ELF-1 (cell line): ENCODE measurements at regions not wholly inside any gene's neighbourhood (a gene's known extent, or its start where the extent isn't known, plus 50 kb on each side); places are given as distances from the start of the nearest gene placed in this dataset.

Source experiments
- DNase-seq: peaks from one replicate; pipeline ENCODE4 v3.0.0-alpha.2; 2016; ENCODE audit warnings: low read depth, low spot score

GRCh38 chr11:104256525-104256924, 92.6 kb upstream of the PDGFD start:
- no peak for DNase-seq

GRCh38 chr11:104254347-104254746, 90.4 kb upstream of the PDGFD start:
- peak; percentile 84 for DNase-seq

- no peak for DNase-seq
Observed at GRCh38 chr11:104246590-104246989, 82.6 kb upstream of the PDGFD start.

- no peak for DNase-seq
Observed at GRCh38 chr11:104238916-104239315, 75.0 kb upstream of the PDGFD start.

GRCh38 chr11:104225047-104225446, 61.1 kb upstream of the PDGFD start:
- no peak for DNase-seq

GRCh38 chr11:104222464-104222863, 58.5 kb upstream of the PDGFD start:
- no peak for DNase-seq

GRCh38 chr11:104221455-104221854, 57.5 kb upstream of the PDGFD start:
- no peak for DNase-seq

GRCh38 chr11:104219096-104219495, 55.1 kb upstream of the PDGFD start:
- DNase-seq = no peak

GRCh38 chr11:104214517-104214916, 50.6 kb upstream of the PDGFD start:
- no peak for DNase-seq
